ENCODE measurements at regions not wholly inside any gene's neighbourhood (a gene's known extent, or its start where the extent isn't known, plus 50 kb on each side); places are given as distances from the start of the nearest gene placed in this dataset.
A peak's percentile ranks its signal among the peaks of the same experiment; 100 is the strongest.

- DNase-seq (ENCODE audit: low spot score): peak; percentile 36
Observed at GRCh38 chr18:24987303-24988252, 364.4 kb downstream of the ZNF521 start.

GRCh38 chr18:24988253-24988840 lies 363.6 kb downstream of the ZNF521 start:
- no peak for DNase-seq (ENCODE audit: low spot score)

- DNase-seq (ENCODE audit: low spot score): no peak
Observed at GRCh38 chr18:24989760-24990593, 362.0 kb downstream of the ZNF521 start.

GRCh38 chr18:24990671-24991134 lies 361.3 kb downstream of the ZNF521 start:
- no peak for DNase-seq (ENCODE audit: low spot score)

DNA sequence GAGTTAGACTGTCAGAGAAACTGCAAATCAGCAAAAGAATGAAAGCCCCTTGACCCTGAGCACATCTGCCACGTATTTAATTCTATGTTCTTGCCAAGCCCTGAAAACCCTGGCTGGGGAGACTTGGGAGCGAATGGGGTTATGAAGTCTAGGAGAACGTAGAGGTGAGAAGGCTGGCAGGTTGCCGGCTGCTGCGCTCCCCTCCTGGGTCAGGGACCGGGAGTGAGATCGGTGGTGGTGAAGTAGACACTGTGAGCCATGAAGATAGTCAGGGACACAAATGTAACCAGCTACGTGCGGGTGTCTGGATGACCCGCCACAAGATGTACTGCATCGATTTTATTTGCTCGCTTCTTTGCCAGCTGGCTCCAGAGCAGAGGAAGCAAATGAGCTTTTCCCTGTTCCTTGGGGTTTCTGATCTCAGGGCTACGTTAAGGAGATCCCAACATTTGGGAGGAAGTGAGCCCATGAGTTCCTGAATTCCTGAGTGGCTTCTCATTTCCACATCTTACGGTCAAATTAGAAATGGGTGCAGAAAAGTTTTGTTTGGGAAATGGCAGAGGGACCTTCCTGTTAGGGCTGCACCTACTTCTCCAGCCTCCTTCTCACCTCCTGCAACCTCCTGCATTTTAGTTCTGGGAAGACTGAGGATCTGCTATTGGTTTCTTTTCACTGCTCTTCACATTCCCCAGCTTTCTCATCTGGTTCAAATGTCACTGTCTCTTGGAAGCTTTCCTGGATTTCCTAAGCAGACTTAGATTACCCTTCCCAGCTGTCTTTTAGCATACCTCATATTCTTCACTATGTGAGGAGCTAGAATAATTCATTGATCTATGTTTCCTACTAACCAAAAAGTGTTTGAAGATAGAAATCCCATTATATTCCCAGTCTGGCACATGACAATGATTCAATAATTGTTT lies 360.6 kb downstream of the ZNF521 start:
- no peak for DNase-seq (ENCODE audit: low spot score)

DNA sequence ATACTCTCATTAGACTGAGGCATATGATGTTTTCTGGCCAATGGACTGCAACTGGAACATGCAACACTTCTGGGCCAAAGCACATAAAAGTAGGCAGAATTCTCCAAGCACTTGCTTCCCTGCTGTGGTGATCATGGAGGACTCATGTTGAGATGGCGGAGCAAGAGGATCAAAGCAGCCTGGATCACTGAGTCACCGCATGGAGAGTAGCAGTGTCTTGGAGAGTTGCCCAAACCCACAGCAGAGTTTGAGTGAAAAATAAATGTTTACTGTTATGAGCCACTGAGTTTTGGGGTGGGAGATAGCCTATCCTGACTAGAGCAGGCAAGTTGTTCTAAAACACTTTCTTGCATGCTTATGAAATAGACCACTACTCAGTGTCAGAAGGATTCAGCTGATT lies 359.5 kb downstream of the ZNF521 start:
- DNase-seq (ENCODE audit: low spot score): no peak

DNA sequence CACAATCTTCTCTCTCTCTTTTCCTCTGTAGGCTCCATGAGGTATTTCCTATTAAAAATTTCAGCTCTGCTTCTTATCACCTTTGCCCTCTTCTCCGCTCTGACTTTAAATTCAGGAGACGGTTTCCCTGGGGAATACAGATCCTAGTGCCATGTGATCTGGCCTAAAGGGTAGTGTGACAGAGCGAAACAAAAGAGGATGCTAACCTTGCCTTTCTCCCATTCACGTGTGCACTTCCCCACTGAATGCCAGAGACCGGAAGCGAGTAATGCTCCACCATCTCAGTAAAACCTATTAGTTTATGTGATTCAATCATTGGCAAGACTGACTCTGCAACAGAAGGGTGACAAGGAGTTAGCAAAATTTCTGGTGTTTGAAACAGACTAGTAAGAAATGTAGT lies 358.3 kb downstream of the ZNF521 start:
- no peak for DNase-seq (ENCODE audit: low spot score)

- peak; percentile 53 for DNase-seq (ENCODE audit: low spot score)
Observed at GRCh38 chr18:24995056-24995455, 356.9 kb downstream of the ZNF521 start.

- peak; percentile 19 for DNase-seq (ENCODE audit: low spot score)
Observed at GRCh38 chr18:24995755-24996154, 356.2 kb downstream of the ZNF521 start.

- DNase-seq (ENCODE audit: low spot score): no peak
Observed at GRCh38 chr18:24999650-25000267, 352.2 kb downstream of the ZNF521 start.

DNA sequence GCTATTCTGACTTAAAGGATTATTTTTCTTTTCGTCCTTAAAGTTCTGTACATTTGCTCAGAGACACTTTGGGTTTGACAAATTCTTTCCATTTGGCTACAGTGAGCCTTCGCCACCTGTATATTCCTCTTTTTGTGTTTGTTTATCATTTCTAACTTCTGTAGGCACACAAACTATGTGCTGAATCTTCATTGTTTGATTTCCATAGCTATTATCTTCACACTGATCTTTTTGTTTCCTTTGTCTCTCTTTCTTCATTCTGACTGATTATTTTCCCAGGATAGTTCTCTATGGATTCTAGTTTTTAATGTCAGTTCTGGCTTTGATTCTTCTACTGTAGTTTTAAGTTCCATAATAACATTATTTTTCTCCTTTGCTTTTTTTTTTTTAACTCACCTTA lies 350.2 kb downstream of the ZNF521 start:
- DNase-seq (ENCODE audit: low spot score): no peak

- DNase-seq (ENCODE audit: low spot score): peak; percentile 57
Observed at GRCh38 chr18:25005541-25006403, 346.2 kb downstream of the ZNF521 start.

- no peak for DNase-seq (ENCODE audit: low spot score)
Observed at GRCh38 chr18:25010623-25011374, 341.2 kb downstream of the ZNF521 start.

All from AG08395 (cell line).